K562 (cell line): ENCODE measurements at regions not wholly inside any gene's neighbourhood (a gene's known extent, or its start where the extent isn't known, plus 50 kb on each side); places are given as distances from the start of the nearest gene placed in this dataset.

Experiments used
- ATAC-seq: fragments of 200-7000 bp; cut with Tn5 transposase; 3 replicates; pipeline ENCODE4 v1.9.1; 2020; ENCODE audit warnings: moderate library complexity
- BruUV-seq: library from RNA; stranded (reverse); fragments of 400-500 nt; replicated peaks from 2 replicates; lab custom pipeline; 2021; lab: Mats Ljungman, UMichigan
- CTCF ChIA-PET: fragments of 300-600 bp; formaldehyde crosslinking; extraction: SDS; loops from one replicate; lab custom pipeline; 2021; ENCODE audit warnings: low intra/inter-chr PET ratio; lab: Yijun Ruan, JAX
- POLR2A ChIA-PET: fragments of 300-600, 350-650 bp; sonication (Branson Sonifier 250); formaldehyde crosslinking; extraction: SDS; loops from one replicate; lab custom pipeline; 2021; ENCODE audit warnings: antibody characterized with exemption, inconsistent platforms; lab: Yijun Ruan, JAX
- DNase-seq, 4 experiments: peaks; one replicate each; pipeline versions ENCODE4 v3.0.0 to v3.0.0-alpha.2; 2011 to 2018; ENCODE audit warnings: low spot score in 3 of 4, mixed read lengths in 3 of 4; ENCODE audit errors: extremely low read depth in 1 of 4
- FAIRE-seq: peaks from 2 replicates; lab custom pipeline; 2011; peaks lifted over from hg19 to GRCh38; lab: Jason Lieb, UNC
- H2AFZ ChIP-seq: 2 replicates; pipeline ENCODE4 v1.6.0; 2011; ENCODE audit warnings: low read depth, low read length, control low read depth, inconsistent platforms
- H3K27ac ChIP-seq: fragments of 200-600 bp; 3 replicates; pipeline ENCODE4 v1.8.0; 2011; ENCODE audit warnings: low read depth, mild to moderate bottlenecking, control low read depth, inconsistent platforms, low read length, moderate library complexity, mixed read lengths; ENCODE audit errors: extremely low read depth
- H3K27me3 ChIP-seq, 2 experiments: fragments of 300-600 bp in 1 of 2; 2 replicates in 1 of 2; 3 replicates in 1 of 2; pipeline versions ENCODE4 v1.6.0 to v1.8.0; 2011; ENCODE audit warnings: inconsistent platforms in 2 of 2, low read length in 2 of 2, mild to moderate bottlenecking in 1 of 2, mixed read lengths in 1 of 2, moderate library complexity in 1 of 2; ENCODE audit not compliant: control insufficient read depth in 2 of 2, insufficient read depth in 2 of 2
- H3K36me3 ChIP-seq: fragments of 300-600 bp; 3 replicates; pipeline ENCODE4 v1.8.0; 2011; ENCODE audit warnings: mild to moderate bottlenecking, low read length, inconsistent platforms; ENCODE audit not compliant: control insufficient read depth, insufficient read depth
- H3K4me1 ChIP-seq, 2 experiments: fragments of 200-600 bp in 1 of 2; replicated peaks in 1 of 2; 2 replicates in 1 of 2; 3 replicates in 1 of 2; pipeline versions ENCODE4 v1.5.1 to v1.8.0; 2011; ENCODE audit warnings: inconsistent platforms in 2 of 2, low read length in 2 of 2, mild to moderate bottlenecking in 1 of 2, mixed read lengths in 1 of 2, moderate library complexity in 1 of 2; ENCODE audit not compliant: control insufficient read depth in 2 of 2, insufficient read depth in 2 of 2
- H3K4me2 ChIP-seq: 2 replicates; pipeline ENCODE4 v1.6.1; 2011; ENCODE audit warnings: low read length, control low read depth, inconsistent platforms, mixed read lengths; ENCODE audit not compliant: insufficient read depth
- H3K4me3 ChIP-seq: fragments of 200-600 bp; sonication (generic), shearing (Covaris generic); 2 replicates; pipeline ENCODE4 v1.5.1; 2016; ENCODE audit warnings: control low read depth, inconsistent platforms
- H3K79me2 ChIP-seq: fragments of 200-600 bp; 3 replicates; pipeline ENCODE4 v1.8.0; 2011; ENCODE audit warnings: low read length, inconsistent platforms; ENCODE audit not compliant: control insufficient read depth, insufficient read depth
- H3K9ac ChIP-seq, 2 experiments: 2 replicates each; pipeline versions ENCODE4 v1.6.0 to v1.6.1; 2011; ENCODE audit warnings: low read depth in 2 of 2, low read length in 2 of 2, control low read depth in 1 of 2, inconsistent platforms in 1 of 2, mild to moderate bottlenecking in 1 of 2, mixed read lengths in 1 of 2; ENCODE audit not compliant: insufficient read depth in 1 of 2
- H3K9me1 ChIP-seq: one replicate; pipeline ENCODE4 v1.6.0; 2011; ENCODE audit warnings: inconsistent platforms, mild to moderate bottlenecking, low read length, moderate library complexity; ENCODE audit not compliant: control insufficient read depth, insufficient read depth
- H3K9me3 ChIP-seq: replicated peaks from 2 replicates; pipeline ENCODE4 v1.5.1; 2011; ENCODE audit warnings: low read depth, low read length, inconsistent platforms; ENCODE audit not compliant: control insufficient read depth, insufficient read depth
- H4K20me1 ChIP-seq: replicated peaks from 2 replicates; pipeline ENCODE4 v1.6.1; 2011; ENCODE audit warnings: low read length, inconsistent platforms, mixed read lengths; ENCODE audit not compliant: control insufficient read depth, insufficient read depth
- CEBPZ ChIP-seq: fragments of 150-350 bp; IDR thresholded peaks from 2 replicates; pipeline ENCODE4 v1.6.1; 2014; ENCODE audit warnings: low read depth, mild to moderate bottlenecking, low read length, borderline replicate concordance
- DEAF1 ChIP-seq: fragments of 450-650 bp; formaldehyde crosslinking; IDR thresholded peaks from 2 replicates; pipeline ENCODE4 v1.4.0; 2020; ENCODE audit warnings: mild to moderate bottlenecking, moderate library complexity
- FOSL1 ChIP-seq: fragments of 200-800 bp; sonication (Bioruptor generic); conservative IDR thresholded peaks from 2 replicates; pipeline ENCODE4 v1.6.1; 2016; ENCODE audit warnings: missing genetic modification characterization, missing compliant biosample characterization
- FOXP1 ChIP-seq: sonication (generic); formaldehyde crosslinking; IDR thresholded peaks from 2 replicates; pipeline ENCODE4 v1.8.0; 2022; ENCODE audit warnings: mild to moderate bottlenecking, missing genetic modification reagents
- MTA3 ChIP-seq: fragments of 450-650 bp; formaldehyde crosslinking; IDR thresholded peaks from 2 replicates; pipeline ENCODE4 v1.6.1; 2017; ENCODE audit warnings: mild to moderate bottlenecking, borderline replicate concordance
- NONO ChIP-seq, 2 experiments: fragments of 200-400 bp in 1 of 2; fragments of 450-650 bp in 1 of 2; formaldehyde crosslinking in 1 of 2; IDR thresholded peaks; 2 replicates each; pipeline ENCODE4 v1.6.1; 2017; ENCODE audit warnings: low read depth in 2 of 2, mild to moderate bottlenecking in 2 of 2, moderate library complexity in 2 of 2, low read length in 1 of 2
- NR4A1 ChIP-seq, 2 experiments: fragments of 250-450 bp in 1 of 2; fragments of 450-650 bp in 1 of 2; sonication (Bioruptor Pico) in 1 of 2; IDR thresholded peaks; 2 replicates each; pipeline versions ENCODE4 v1.4.0 to v1.6.1; 2016 to 2020; ENCODE audit warnings: mild to moderate bottlenecking in 2 of 2, missing compliant biosample characterization in 1 of 2, missing genetic modification characterization in 1 of 2, moderate library complexity in 1 of 2
- RB1 ChIP-seq: fragments of 450-650 bp; IDR thresholded peaks from 2 replicates; pipeline ENCODE4 v1.6.1; 2017; ENCODE audit warnings: low read depth, mild to moderate bottlenecking
- SRSF7 ChIP-seq: fragments of 200-400 bp; formaldehyde crosslinking; optimal IDR thresholded peaks from 2 replicates; pipeline ENCODE3; 2017; ENCODE audit warnings: mild to moderate bottlenecking, low read depth, low read length
- ZNF699 ChIP-seq: fragments of 250-450 bp; sonication (Bioruptor Pico); IDR thresholded peaks from 2 replicates; pipeline ENCODE4 v1.8.0; 2021; ENCODE audit warnings: mild to moderate bottlenecking, moderate library complexity; ENCODE audit not compliant: insufficient replicate concordance
- WGBS: fragments of 100-300 bp; shearing (Covaris generic); methylation state at CpG from one replicate; pipeline ENCODE4 v1.1.6; 2016; ENCODE audit warnings: low coverage, mixed read lengths; ENCODE audit not compliant: insufficient coverage; ENCODE audit errors: missing lambda C conversion rate; 5-methylcytosine and 5-hydroxymethylcytosine counted together
- in situ Hi-C: fragments of 300-500 bp; cut with MboI; formaldehyde crosslinking; loops from 4 replicates; pipeline ENCODE4 v1.15.0; 2018; ENCODE audit warnings: inconsistent platforms, mixed read lengths
- intact Hi-C: fragments of 100-400 bp; cut with micrococcal nuclease; formaldehyde crosslinking; loops from 2 replicates; pipeline ENCODE4 v1.14.2; 2022

GRCh38 chr4:156251373-156252065, 297.9 kb upstream of the CTSO start:
- ChIA-PET CTCF (no interaction called here), POLR2A (no interaction called here)
- Histone ChIP-seq H3K79me2 (no peaks in the 10 kb centered on the region), H4K20me1 (no peaks in the 10 kb centered on the region), H2AFZ (no peak overlapping the region), H3K27me3 (no peaks in the 10 kb centered on the region), H3K4me1 (no peaks in the 10 kb centered on the region), H3K27ac (no peak overlapping the region), H3K9me1 (no peaks in the 10 kb centered on the region), H3K4me2 (no peak overlapping the region), H3K36me3 (no peaks in the 10 kb centered on the region), H3K9ac (no peak overlapping the region), H3K4me3 (no peak overlapping the region), H3K9me3 (no peaks in the 10 kb centered on the region; the same call in 1 of the 2 replicates)
- in situ Hi-C loops: no loop called here
- WGBS: 0% methylated on average over 3 of the region's 3 CpGs
- ATAC-seq: no peak
- BruUV-seq: no TSS peak
- TF ChIP-seq MTA3: no peak
- no peak for FAIRE-seq
- intact Hi-C loops: no loop called here
- no peak for DNase-seq

- TF ChIP-seq ZNF699 (no peak), NONO (IDR thresholded peaks at IDR 0.05; ENCODE audit: low read depth in 2 of 2, low read length in 1 of 2) (no peak), FOSL1 (no peak), CEBPZ (no peak), FOXP1 (no peak), RB1 (no peak), NR4A1 (CRISPR knock-in tag; IDR thresholded peaks at IDR 0.05) (no peak), NR4A1 (tag; IDR thresholded peaks at IDR 0.05) (no peak), SRSF7 (no peak), DEAF1 (CRISPR knock-in tag) (no peak)
- H3K4me2 ChIP-seq: no peak overlapping the region
- no peak for FAIRE-seq
- no peaks in the 10 kb centered on the region for H3K79me2 ChIP-seq
- no peak overlapping the region for H3K27ac ChIP-seq
- no peak for DNase-seq
- H3K36me3 ChIP-seq: no peaks in the 10 kb centered on the region
- in situ Hi-C loops (no loop called here), intact Hi-C loops (no loop called here)
- no peaks in the 10 kb centered on the region for H3K4me1 ChIP-seq
- POLR2A ChIA-PET: no interaction called here
- H3K9ac ChIP-seq: no peak overlapping the region
- H4K20me1 ChIP-seq: no peaks in the 10 kb centered on the region
- BruUV-seq: no TSS peak
- CTCF ChIA-PET: no interaction called here
- no peak for ATAC-seq
- no peak overlapping the region for H2AFZ ChIP-seq
- no peaks in the 10 kb centered on the region for H3K27me3 ChIP-seq
- no peak overlapping the region for H3K4me3 ChIP-seq
- 0% methylated on average over 3 of the region's 3 CpGs for WGBS
- H3K9me1 ChIP-seq: no peaks in the 10 kb centered on the region
- H3K9me3 ChIP-seq: no peaks in the 10 kb centered on the region; the same call in 1 of the 2 replicates
These were observed 295.3 kb upstream of the CTSO start for GRCh38 chr4:156248917-156249316.
